Ectodermal cell (in vitro differentiated cells): ENCODE measurements at regions not wholly inside any gene's neighbourhood (a gene's known extent, or its start where the extent isn't known, plus 50 kb on each side); places are given as distances from the start of the nearest gene placed in this dataset.

Experiments used
- H3K27ac ChIP-seq: 2 replicates; pipeline ENCODE4 v1.7.0; 2013; ENCODE audit warnings: mild to moderate bottlenecking, low read depth, low read length; ENCODE audit not compliant: insufficient read depth, poor library complexity, severe bottlenecking
- H3K27me3 ChIP-seq: 2 replicates; pipeline ENCODE4 v1.7.0; 2013; ENCODE audit warnings: mild to moderate bottlenecking, low read length; ENCODE audit not compliant: insufficient read depth, control insufficient read depth, poor library complexity, severe bottlenecking
- H3K36me3 ChIP-seq: one replicate; pipeline ENCODE4 v1.7.0; 2013; ENCODE audit warnings: low read length; ENCODE audit not compliant: control insufficient read depth, insufficient read depth
- H3K4me1 ChIP-seq: one replicate; pipeline ENCODE4 v1.7.0; 2013; ENCODE audit warnings: low read length; ENCODE audit not compliant: control insufficient read depth, insufficient read depth
- H3K4me3 ChIP-seq: 2 replicates; pipeline ENCODE4 v1.7.0; 2013; ENCODE audit warnings: low read depth, low read length, control low read depth; ENCODE audit not compliant: insufficient read depth
- H3K9me3 ChIP-seq: 2 replicates; pipeline ENCODE4 v1.7.0; 2013; ENCODE audit warnings: mild to moderate bottlenecking, low read length, moderate library complexity; ENCODE audit not compliant: control insufficient read depth
- WGBS, 2 experiments: methylation state at CpG; one replicate each; pipeline ENCODE4 v1.1.7; 2013; ENCODE audit warnings: missing lambda C conversion rate in 2 of 2; 5-methylcytosine and 5-hydroxymethylcytosine counted together

DNA sequence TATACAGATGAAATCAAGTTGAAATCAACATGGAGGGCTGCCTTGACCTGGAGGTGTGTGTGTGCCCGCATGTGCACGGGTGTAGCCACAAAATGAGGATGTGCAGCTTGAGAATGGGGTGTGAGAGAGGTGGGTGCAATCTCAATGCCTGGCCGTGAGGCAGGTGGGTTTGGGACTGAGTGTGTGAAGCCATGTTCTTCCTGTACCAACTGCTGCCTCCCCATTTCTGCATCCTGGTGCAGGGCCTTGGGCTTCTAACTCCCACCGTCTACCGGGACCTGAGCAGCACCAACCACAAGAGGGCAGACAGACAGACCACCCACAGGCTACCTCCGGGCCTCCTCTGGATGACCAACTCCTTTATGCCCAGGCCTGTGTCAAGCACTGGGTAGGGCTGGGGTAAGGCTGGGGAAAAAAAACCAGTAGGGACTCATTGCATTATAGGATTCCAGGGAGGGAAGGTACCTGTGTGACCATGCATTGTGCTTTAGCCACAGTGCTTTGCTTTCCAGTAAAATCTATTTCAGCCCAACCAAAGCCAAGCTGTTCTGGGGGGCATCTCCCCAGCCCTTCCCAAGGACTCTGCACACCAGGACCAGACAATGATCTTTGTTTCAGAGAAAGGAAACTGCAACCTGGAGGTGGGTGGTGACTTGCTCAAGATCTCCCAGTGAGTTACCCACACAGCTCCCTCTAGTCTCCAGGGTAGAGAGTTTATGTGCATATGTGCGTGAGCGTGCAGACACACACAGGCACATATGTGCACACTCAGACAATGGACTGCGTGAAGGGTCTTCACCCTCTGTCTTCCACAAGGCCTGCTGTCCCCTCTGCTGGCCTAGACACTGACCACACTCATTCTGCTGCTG is 162.2 kb upstream of the TLE3 start:
- WGBS, 2 experiments, result 77 to 81% methylated on average over 9 of the region's 9 CpGs
- H3K4me1 ChIP-seq, result peaks cover 27% of the 10 kb centered on the region
- no peak overlapping the region for H3K27ac ChIP-seq
- H3K4me3 ChIP-seq, result no peak overlapping the region
- H3K27me3 ChIP-seq, result no peaks in the 10 kb centered on the region
- no peaks in the 10 kb centered on the region for H3K9me3 ChIP-seq
- no peaks in the 10 kb centered on the region for H3K36me3 ChIP-seq

DNA sequence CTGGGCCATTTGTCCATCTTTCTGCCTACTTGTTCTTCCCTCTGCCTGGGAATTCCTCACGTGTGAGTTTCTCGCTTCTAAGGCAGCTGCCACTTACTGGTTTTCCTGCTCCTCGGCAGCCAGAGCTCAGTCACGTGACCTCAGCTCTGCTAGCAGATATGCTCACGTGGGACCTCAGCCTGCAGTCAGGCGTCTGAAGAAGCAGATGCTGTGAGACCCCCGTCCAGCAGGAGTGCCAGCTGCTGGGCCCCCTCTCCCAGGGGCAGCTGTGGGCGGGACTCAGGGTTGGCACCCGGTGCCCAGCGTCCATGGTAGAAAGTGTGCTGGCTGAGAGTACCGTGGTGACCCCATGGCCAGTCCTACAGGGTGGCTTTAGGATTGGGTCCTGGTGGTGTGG is 161.3 kb upstream of the TLE3 start:
- Histone ChIP-seq H3K27ac (no peak overlapping the region), H3K27me3 (no peaks in the 10 kb centered on the region), H3K36me3 (no peaks in the 10 kb centered on the region), H3K9me3 (no peaks in the 10 kb centered on the region), H3K4me3 (no peak overlapping the region), H3K4me1 (peaks cover 28% of the 10 kb centered on the region)
- WGBS, 2 experiments, result 82 to 83% methylated on average over 11 of the region's 11 CpGs

DNA sequence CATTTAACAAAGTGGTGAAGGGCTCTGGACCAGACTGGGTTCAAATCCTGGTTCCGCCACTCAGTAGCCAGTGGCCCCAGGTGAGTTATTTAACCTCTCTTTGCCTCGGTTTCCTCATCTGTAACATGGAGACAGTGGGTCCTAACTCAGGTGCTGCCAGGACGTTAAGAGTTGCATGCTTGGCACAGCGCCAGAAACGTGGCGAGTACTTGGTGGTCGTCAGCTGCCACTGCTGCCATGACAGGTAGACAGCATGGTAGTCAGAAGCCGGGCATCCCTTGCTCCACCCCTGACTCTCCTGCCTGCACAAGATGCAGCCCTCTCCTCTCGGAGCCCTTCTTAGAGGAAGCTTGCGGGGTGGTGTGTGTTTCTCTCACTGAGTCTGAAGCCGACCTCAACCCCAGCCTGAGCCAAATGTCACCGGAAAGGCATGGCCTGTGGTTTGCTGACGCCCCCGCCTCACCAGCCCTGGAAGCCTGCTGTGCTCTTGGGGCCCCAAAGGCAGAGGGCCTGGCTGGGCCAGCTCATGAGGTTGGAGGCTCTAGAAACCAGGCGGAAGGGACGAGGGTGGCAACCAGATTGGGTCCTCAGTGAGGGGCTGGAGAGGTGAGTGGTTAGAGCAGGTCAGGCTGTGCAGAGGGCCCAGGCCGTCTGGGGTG is 160.8 kb upstream of the TLE3 start:
- H3K27ac ChIP-seq, result no peak overlapping the region
- no peak overlapping the region for H3K4me3 ChIP-seq
- no peaks in the 10 kb centered on the region for H3K36me3 ChIP-seq
- WGBS, 2 experiments, result 90 to 91% methylated on average over 17 of the region's 17 CpGs
- H3K9me3 ChIP-seq, result no peaks in the 10 kb centered on the region
- H3K4me1 ChIP-seq, result peaks cover 23% of the 10 kb centered on the region
- no peaks in the 10 kb centered on the region for H3K27me3 ChIP-seq

DNA sequence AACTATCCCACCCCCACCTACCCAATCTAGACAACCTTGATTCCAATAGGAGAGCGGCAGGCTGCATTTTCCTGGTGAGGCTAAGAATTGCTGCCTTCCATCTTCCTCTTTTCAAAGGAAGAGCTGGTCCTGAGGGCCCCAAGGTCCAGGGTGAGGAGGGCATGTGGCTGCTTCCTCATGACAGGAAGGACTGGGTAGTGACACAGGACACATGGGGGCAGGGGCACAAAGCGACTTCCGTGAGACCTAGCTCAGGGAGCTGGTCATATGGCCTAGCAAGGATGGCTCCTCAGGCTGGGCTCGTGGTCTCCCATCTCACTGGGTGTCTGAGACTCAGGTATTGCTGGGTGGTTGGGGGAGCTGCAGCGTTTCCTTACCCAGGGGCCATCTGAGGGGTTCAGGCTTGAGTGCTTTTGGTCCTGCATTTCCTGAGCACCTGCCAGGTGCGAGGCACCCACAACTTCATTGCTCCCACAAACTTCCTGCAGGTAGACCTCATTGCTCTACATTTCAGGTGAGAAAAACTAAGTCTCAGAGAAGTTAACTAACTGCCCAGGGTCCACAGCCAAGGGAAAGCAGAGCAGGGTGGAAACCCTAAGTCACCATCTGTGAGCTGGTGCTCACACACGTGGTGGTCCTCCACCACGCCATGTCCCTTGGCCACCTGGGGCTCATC is 160.0 kb upstream of the TLE3 start:
- Histone ChIP-seq H3K36me3 (no peaks in the 10 kb centered on the region), H3K27ac (no peak overlapping the region), H3K4me1 (peaks cover 19% of the 10 kb centered on the region), H3K4me3 (no peak overlapping the region), H3K27me3 (no peaks in the 10 kb centered on the region), H3K9me3 (no peaks in the 10 kb centered on the region)
- WGBS, 2 experiments, result 89% methylated on average over 8 of the region's 8 CpGs

DNA sequence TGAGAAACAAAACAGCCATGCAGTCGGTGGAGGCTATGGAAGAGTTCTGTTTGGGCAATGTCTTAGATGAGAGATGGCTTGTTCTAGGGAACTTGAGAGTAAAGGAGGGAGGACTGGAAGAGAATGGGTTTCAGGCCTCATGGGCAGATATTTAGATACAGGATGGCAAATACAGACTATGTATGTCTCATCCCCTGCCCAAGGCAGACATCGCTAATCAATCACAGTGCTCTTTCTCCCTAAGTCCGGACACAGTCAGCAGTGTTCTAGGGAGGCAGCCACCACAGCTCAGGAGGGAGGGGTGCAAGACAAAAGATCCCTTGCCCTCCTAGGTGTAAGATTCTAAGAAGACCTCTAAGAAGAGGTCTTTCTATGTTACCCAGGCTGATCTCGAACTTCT is 159.3 kb upstream of the TLE3 start:
- 86 to 90% methylated on average over 4 of the region's 4 CpGs for WGBS, 2 experiments
- H3K4me3 ChIP-seq, result no peak overlapping the region
- no peaks in the 10 kb centered on the region for H3K27me3 ChIP-seq
- H3K27ac ChIP-seq, result no peak overlapping the region
- no peaks in the 10 kb centered on the region for H3K9me3 ChIP-seq
- no peaks in the 10 kb centered on the region for H3K36me3 ChIP-seq
- peaks cover 19% of the 10 kb centered on the region for H3K4me1 ChIP-seq

DNA sequence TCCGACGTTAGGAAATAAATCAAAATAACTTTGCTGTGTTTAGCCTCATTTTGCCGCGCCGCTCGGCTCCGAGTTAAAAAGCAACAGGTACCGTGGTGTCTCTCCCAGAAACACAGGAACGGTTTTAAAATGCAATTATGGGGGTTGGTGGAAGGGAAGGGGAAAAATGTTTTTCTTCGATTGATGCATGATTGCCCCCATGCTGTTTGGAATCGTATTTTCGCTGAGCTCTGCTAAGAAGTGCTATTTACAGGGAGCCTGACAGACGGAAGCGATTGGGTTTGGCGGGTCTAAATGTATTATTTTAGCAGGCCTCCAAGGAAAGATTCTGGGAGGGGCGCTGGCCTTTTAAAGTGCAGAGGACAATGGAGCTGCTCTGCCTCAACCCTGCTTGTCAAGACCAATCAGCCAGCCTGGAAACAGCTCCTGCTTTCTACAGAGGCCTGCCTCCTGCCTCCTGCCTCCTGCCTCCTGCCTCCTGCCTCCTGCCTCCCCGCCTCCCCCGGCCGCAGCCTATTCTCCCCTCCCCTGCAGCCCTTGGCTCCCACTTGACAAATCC is 156.7 kb upstream of the TLE3 start:
- Histone ChIP-seq H3K27ac (no peak overlapping the region), H3K4me1 (peaks cover 17% of the 10 kb centered on the region), H3K4me3 (no peak overlapping the region), H3K9me3 (no peaks in the 10 kb centered on the region), H3K27me3 (no peaks in the 10 kb centered on the region), H3K36me3 (no peaks in the 10 kb centered on the region)
- 75 to 80% methylated on average over 19 of the region's 19 CpGs for WGBS, 2 experiments

DNA sequence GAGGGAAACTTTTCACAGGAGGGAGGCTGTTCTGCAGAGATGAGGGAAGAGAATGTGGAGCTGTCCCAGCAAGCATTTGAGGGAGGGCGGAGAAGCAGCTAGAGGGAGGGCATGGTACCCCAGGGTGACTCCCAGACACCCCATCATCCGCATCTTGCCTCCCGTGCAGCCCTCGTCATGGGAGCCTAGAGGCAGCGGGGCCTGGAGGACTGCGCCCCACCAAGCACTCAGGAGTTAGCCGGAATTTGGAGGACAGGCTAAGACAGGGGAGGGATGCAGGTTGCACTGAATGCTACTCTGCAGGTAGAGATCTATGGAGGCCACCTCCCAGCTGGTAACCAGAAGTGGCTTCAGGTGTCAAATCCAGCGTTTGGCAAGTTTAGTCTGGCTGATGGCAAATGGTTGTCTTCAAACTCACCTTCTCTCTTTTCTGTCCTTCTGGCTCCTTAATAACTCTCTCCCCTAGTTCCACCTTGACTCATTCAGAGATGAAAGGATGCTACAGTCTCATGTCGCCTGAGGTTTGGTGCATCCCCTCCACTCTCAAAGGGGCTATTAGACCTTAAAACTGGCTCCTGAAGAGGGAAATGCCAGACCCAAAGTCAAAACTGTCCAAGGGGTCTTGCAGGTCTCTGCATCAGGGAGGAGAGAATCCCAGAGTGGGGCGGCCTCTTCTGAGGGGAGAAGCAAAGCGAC is 155.9 kb upstream of the TLE3 start:
- Histone ChIP-seq H3K27ac (no peak overlapping the region), H3K36me3 (no peaks in the 10 kb centered on the region), H3K4me3 (no peak overlapping the region), H3K4me1 (peaks cover 10% of the 10 kb centered on the region), H3K9me3 (no peaks in the 10 kb centered on the region), H3K27me3 (no peaks in the 10 kb centered on the region)
- WGBS, 2 experiments, result 90% methylated on average over 11 of the region's 11 CpGs

DNA sequence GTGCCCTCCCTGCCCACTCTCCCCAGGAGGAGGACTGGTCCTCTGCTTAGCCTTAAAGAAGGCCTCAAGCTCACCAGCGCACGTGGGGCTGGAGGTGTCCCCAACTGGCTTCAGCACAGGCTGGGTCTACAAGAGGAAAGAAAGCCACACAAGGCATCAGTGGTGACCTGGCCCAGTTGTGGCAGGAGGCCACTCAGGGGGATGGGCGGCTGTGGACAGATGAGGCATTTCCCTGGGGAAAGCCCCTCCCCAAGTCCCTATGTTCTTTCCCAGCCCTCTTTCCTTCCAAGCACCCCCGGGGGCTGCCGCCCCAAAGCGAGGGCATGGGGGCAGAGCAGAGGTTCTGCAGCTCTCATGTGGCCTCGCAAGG is 155.2 kb upstream of the TLE3 start:
- no peaks in the 10 kb centered on the region for H3K36me3 ChIP-seq
- peaks cover 16% of the 10 kb centered on the region for H3K4me1 ChIP-seq
- H3K4me3 ChIP-seq, result no peak overlapping the region
- no peaks in the 10 kb centered on the region for H3K27me3 ChIP-seq
- no peaks in the 10 kb centered on the region for H3K9me3 ChIP-seq
- H3K27ac ChIP-seq, result no peak overlapping the region
- WGBS, 2 experiments, result 90 to 91% methylated on average over 7 of the region's 7 CpGs

DNA sequence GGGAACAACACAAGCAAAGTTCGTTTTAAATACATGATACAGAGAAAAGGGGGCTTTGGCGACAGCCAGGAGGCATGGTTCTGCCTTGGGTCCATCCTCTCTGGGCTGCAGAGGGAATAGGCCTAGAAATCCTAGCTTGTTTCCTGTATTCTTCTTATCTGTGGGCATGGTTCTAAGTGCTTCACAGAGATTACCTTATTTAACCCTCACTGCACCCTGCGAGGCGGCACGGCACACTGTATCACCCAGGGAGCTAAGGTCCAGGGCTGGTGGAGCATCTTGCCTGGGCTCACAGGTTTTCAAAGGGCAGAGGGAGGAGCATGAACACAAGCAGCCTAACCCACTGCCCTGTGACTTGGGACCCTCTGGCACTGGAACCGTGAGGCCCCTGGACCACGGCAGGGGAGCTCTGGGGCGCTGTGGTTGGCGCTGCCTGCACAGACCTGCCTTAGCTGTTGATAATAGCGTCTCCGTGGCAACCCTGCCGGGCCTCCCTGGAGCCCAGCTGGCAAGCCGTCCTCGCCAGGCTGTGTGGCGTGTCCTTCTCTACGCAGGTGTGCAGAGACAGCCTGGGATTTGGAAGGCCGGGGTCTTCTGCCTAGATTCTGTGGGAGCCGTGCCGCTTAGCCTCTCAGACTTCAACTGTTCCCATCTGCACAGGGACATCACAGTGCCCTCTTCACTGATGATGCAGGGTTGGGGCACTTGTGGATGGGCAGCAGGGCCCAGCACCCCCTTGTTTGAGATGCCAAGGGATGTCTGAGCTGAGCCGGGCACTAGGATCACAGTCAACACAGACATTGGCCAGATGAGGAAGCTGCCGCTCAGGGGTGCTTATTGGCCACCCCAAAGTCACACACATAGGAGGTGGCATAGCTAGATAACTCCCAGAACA is 154.6 kb upstream of the TLE3 start:
- Histone ChIP-seq H3K27ac (no peak overlapping the region), H3K9me3 (no peaks in the 10 kb centered on the region), H3K36me3 (no peaks in the 10 kb centered on the region), H3K4me1 (peaks cover 20% of the 10 kb centered on the region), H3K27me3 (no peaks in the 10 kb centered on the region), H3K4me3 (no peak overlapping the region)
- WGBS, 2 experiments, result 90 to 91% methylated on average over 21 of the region's 21 CpGs
